PC-9 (cell line): ENCODE measurements at regions not wholly inside any gene's neighbourhood (a gene's known extent, or its start where the extent isn't known, plus 50 kb on each side); places are given as distances from the start of the nearest gene placed in this dataset.

Experiments
- BruUV-seq: library from RNA; stranded (reverse); fragments of 400-500 nt; replicated peaks from 2 replicates; lab custom pipeline; 2021; lab: Mats Ljungman, UMichigan
- CTCF ChIA-PET: fragments of 300-600 bp; sonication (Branson Sonifier 250); formaldehyde crosslinking; loops from one replicate; lab custom pipeline; 2022; ENCODE audit warnings: antibody characterized with exemption; lab: Charles Lee
- POLR2A ChIA-PET: fragments of 300-600 bp; sonication (Branson Sonifier 250); formaldehyde crosslinking; loops from one replicate; lab custom pipeline; 2022; ENCODE audit warnings: antibody characterized with exemption; ENCODE audit not compliant: unreplicated experiment; lab: Charles Lee
- DNase-seq, 2 experiments: peaks; one replicate each; pipeline versions ENCODE4 v3.0.0 to v3.0.0-alpha.2; 2015 to 2022; ENCODE audit warnings: mixed read lengths in 1 of 2
- H2AFZ ChIP-seq: fragments of 200-600 bp; sonication (generic); 2 replicates; pipeline ENCODE4 v1.8.1; 2017; ENCODE audit warnings: antibody characterized with exemption
- H3F3A ChIP-seq: fragments of 200-600 bp; sonication (generic); 2 replicates; pipeline ENCODE4 v1.8.1; 2017; ENCODE audit warnings: antibody characterized with exemption, mild to moderate bottlenecking, low read depth; ENCODE audit not compliant: insufficient read depth
- H3K27ac ChIP-seq: fragments of 200-600 bp; sonication (generic); 2 replicates; pipeline ENCODE4 v1.6.1; 2016; ENCODE audit warnings: mixed run types
- H3K27me3 ChIP-seq: fragments of 200-600 bp; sonication (generic); 2 replicates; pipeline ENCODE4 v1.6.1; 2016; ENCODE audit warnings: low read depth, mixed run types; ENCODE audit not compliant: insufficient read depth
- H3K36me3 ChIP-seq: fragments of 200-600 bp; sonication (generic); 2 replicates; pipeline ENCODE4 v1.6.1; 2016; ENCODE audit warnings: low read depth, mixed run types
- H3K4me1 ChIP-seq: fragments of 200-600 bp; sonication (generic); replicated peaks from 2 replicates; pipeline ENCODE4 v1.6.1; 2016; ENCODE audit warnings: mixed run types; ENCODE audit not compliant: insufficient read depth
- H3K4me2 ChIP-seq: fragments of 200-600 bp; sonication (generic); 2 replicates; pipeline ENCODE4 v1.6.1; 2017; ENCODE audit warnings: mixed run types
- H3K4me3 ChIP-seq: fragments of 200-600 bp; sonication (generic); 2 replicates; pipeline ENCODE4 v1.6.1; 2016; ENCODE audit warnings: mixed run types
- H3K79me2 ChIP-seq: fragments of 200-600 bp; sonication (generic); 2 replicates; pipeline ENCODE4 v1.6.1; 2017; ENCODE audit warnings: low read depth, mixed run types
- H3K9me2 ChIP-seq: fragments of 200-600 bp; sonication (generic); 2 replicates; pipeline ENCODE4 v1.8.1; 2017; ENCODE audit warnings: mild to moderate bottlenecking; ENCODE audit not compliant: insufficient read depth
- H3K9me3 ChIP-seq: fragments of 200-600 bp; sonication (generic); 2 replicates; pipeline ENCODE4 v1.8.1; 2016; ENCODE audit warnings: low read depth; ENCODE audit not compliant: insufficient read depth
- H4K20me1 ChIP-seq: fragments of 200-600 bp; sonication (generic); 2 replicates; pipeline ENCODE4 v1.8.1; 2017; ENCODE audit not compliant: insufficient read depth
- CTCF ChIP-seq: fragments of 200-600 bp; sonication (generic); conservative IDR thresholded peaks from 2 replicates; pipeline ENCODE4 v1.6.1; 2017; ENCODE audit warnings: mixed run types, antibody characterized with exemption, mild to moderate bottlenecking, moderate library complexity
- EZH2 ChIP-seq: fragments of 200-600 bp; sonication (generic); IDR thresholded peaks from 2 replicates; pipeline ENCODE4 v1.8.0; 2017; ENCODE audit warnings: antibody characterized with exemption, low read depth
- intact Hi-C: fragments of 100-400 bp; cut with micrococcal nuclease; formaldehyde crosslinking; loops from one replicate; pipeline ENCODE4 v1.10.0; 2022; ENCODE audit not compliant: unreplicated experiment

GRCh38 chr1:170340308-170340707 lies 191.7 kb upstream of the GORAB start:
- Histone ChIP-seq H3K4me2 (no peak overlapping the region), H3K9me2 (no peaks in the 10 kb centered on the region), H4K20me1 (no peaks in the 10 kb centered on the region), H2AFZ (no peak overlapping the region), H3K9me3 (no peaks in the 10 kb centered on the region), H3F3A (no peaks in the 10 kb centered on the region), H3K27me3 (no peaks in the 10 kb centered on the region), H3K4me1 (no peaks in the 10 kb centered on the region), H3K79me2 (no peaks in the 10 kb centered on the region), H3K36me3 (no peaks in the 10 kb centered on the region), H3K27ac (no peak overlapping the region), H3K4me3 (no peak overlapping the region)
- ChIA-PET CTCF (no interaction called here), POLR2A (no interaction called here)
- DNase-seq: no peak
- BruUV-seq: no TSS peak
- intact Hi-C loops: no loop called here
- TF ChIP-seq EZH2 (no peak), CTCF (no peak)

- Histone ChIP-seq H3F3A (no peaks in the 10 kb centered on the region), H3K9me2 (no peaks in the 10 kb centered on the region), H4K20me1 (no peaks in the 10 kb centered on the region), H3K79me2 (no peaks in the 10 kb centered on the region), H2AFZ (no peak overlapping the region), H3K36me3 (no peaks in the 10 kb centered on the region), H3K4me3 (no peak overlapping the region), H3K27me3 (no peaks in the 10 kb centered on the region), H3K4me1 (no peaks in the 10 kb centered on the region), H3K27ac (no peak overlapping the region), H3K4me2 (no peak overlapping the region), H3K9me3 (no peaks in the 10 kb centered on the region)
- no peak for DNase-seq
- TF ChIP-seq EZH2: no peak
- CTCF ChIA-PET: no interaction called here
- no TSS peak for BruUV-seq
- POLR2A ChIA-PET: no interaction called here
- intact Hi-C loops: no loop called here
Observed at GRCh38 chr1:170351366-170351946, 180.5 kb upstream of the GORAB start.

- Histone ChIP-seq H3K9me3 (no peaks in the 10 kb centered on the region), H3K27ac (no peak overlapping the region), H3K79me2 (no peaks in the 10 kb centered on the region), H3K4me3 (no peak overlapping the region), H4K20me1 (no peaks in the 10 kb centered on the region), H3K36me3 (no peaks in the 10 kb centered on the region), H3F3A (no peaks in the 10 kb centered on the region), H3K4me2 (no peak overlapping the region), H3K9me2 (no peaks in the 10 kb centered on the region), H3K27me3 (no peaks in the 10 kb centered on the region), H3K4me1 (no peaks in the 10 kb centered on the region), H2AFZ (no peak overlapping the region)
- ChIA-PET POLR2A (no interaction called here), CTCF (no interaction called here)
- BruUV-seq: no TSS peak
- no peak for TF ChIP-seq EZH2
- TF ChIP-seq CTCF: no peak
- DNase-seq: no peak
- intact Hi-C loops: no loop called here
Observed at GRCh38 chr1:170354246-170354645, 177.7 kb upstream of the GORAB start.

GRCh38 chr1:170354690-170355089 lies 177.3 kb upstream of the GORAB start:
- ChIA-PET CTCF (no interaction called here), POLR2A (no interaction called here)
- no peak for TF ChIP-seq CTCF
- no peak for TF ChIP-seq EZH2
- no peak overlapping the region for H3K4me3 ChIP-seq
- H3K27ac ChIP-seq: no peak overlapping the region
- no peak for DNase-seq
- H3F3A ChIP-seq: no peaks in the 10 kb centered on the region
- intact Hi-C loops: no loop called here
- BruUV-seq: no TSS peak
- no peaks in the 10 kb centered on the region for H3K36me3 ChIP-seq
- no peak overlapping the region for H3K4me2 ChIP-seq
- no peaks in the 10 kb centered on the region for H3K79me2 ChIP-seq
- H4K20me1 ChIP-seq: no peaks in the 10 kb centered on the region
- no peaks in the 10 kb centered on the region for H3K4me1 ChIP-seq
- H3K9me3 ChIP-seq: no peaks in the 10 kb centered on the region
- H3K27me3 ChIP-seq: no peaks in the 10 kb centered on the region
- H2AFZ ChIP-seq: no peak overlapping the region
- no peaks in the 10 kb centered on the region for H3K9me2 ChIP-seq
